C4-2B (cell line): ENCODE measurements at regions not wholly inside any gene's neighbourhood (a gene's known extent, or its start where the extent isn't known, plus 50 kb on each side); places are given as distances from the start of the nearest gene placed in this dataset.

ENCODE experiments used
- CTCF ChIP-seq: fragments of 450-650 bp; conservative IDR thresholded peaks from 2 replicates; pipeline ENCODE4 v1.5.1; 2017; ENCODE audit warnings: mild to moderate bottlenecking
- ZFX ChIP-seq: fragments of 450-650 bp; IDR thresholded peaks from 2 replicates; pipeline ENCODE4 v1.6.1; 2017

- peak; percentile 60 for TF ChIP-seq CTCF
- TF ChIP-seq ZFX: no peak
Observed at GRCh38 chr10:44517635-44518034, 132.7 kb upstream of the CXCL12 start.
